ENCODE measurements at regions not wholly inside any gene's neighbourhood (a gene's known extent, or its start where the extent isn't known, plus 50 kb on each side); places are given as distances from the start of the nearest gene placed in this dataset.
A peak's percentile ranks its signal among the peaks of the same experiment; 100 is the strongest.

DNA sequence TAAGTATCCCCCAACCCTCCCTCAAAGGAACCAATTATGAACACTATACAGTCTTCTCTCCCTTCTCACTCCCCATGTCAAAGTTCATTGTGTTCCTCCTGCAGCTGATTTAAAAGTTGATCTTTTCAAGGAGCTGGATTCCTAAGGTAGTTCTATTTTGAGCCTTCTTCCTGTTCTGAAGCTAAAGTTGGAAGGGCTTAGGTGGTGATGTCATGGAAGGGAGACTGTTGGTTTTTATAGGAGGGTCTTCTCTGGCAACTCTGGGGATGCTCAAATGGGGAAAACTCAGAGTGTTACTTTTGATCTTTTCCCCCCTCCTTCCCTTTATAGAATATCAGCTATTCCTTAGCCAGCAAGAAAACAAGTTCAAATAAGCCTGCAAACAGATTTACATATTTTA is 83.0 kb upstream of the AK4 start:
- H3K4me1 ChIP-seq: peaks cover 34 to 72% (median 66%) of the 10 kb centered on the region in 4 donors
- intact Hi-C loops (cut with DNase I): loop anchor here (5.0 kb wide), 4 partner anchors 63 to 142 kb away; partner anchors contain the start of genes AK4 and JAK1

DNA sequence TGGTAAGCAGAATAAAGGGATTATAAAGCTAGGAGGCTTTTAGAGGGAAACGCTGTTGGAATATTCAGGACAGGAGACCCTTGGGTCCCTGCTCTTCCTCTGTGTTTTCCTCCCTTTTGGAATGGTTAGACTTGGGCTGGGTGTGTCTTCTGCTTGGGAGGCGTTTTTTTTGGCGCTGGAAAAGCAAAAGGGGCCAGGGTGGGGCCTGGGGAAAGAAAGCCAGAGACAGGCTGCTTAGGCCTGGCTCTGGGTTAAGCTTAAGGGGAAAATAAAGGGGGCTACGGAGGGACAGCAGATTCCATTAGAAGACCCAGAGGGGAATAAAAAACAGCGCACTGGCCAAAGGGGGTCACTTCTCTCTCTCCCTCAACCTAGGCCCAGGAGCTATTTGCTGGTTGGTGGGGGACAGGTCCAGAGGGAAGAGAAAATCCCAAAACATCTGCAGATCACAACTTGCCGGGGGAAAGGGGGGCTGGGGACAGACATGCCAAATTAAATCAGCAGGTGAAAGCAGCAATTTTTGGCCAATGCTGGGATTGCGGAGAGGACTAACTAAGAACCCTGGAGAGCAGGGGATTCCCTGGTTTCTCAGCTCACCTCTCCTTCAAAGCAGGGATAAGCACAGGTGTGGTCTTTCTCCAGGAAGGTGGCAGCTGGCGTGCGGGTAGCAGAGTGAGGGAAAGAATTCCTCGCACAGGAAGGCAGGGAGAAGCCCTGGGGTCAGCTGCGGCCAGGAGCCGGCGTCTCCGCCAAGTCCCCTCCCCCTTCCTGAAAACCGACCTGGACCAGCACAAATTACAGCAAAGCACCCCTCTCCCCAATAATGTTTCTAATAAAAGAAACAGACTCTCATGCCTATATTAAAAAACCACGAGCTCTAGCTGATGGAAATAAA is 82.2 kb upstream of the AK4 start:
- peak overlapping the region; percentile 83 to 95 (median 90) for H3K4me3 ChIP-seq
- H3K9me3 ChIP-seq: no peaks in the 10 kb centered on the region
- peak overlapping the region; percentile 98 to 100 (median 99) for H3K27ac ChIP-seq (replicated peaks in 1 of 4)
- peaks cover 31 to 64% (median 59%) of the 10 kb centered on the region in 4 donors for H3K4me1 ChIP-seq
- 15% methylated on average over 16 of the region's 16 CpGs for WGBS
- intact Hi-C loops (cut with DNase I): loop anchor here (5.0 kb wide), 3 partner anchors 63 to 98 kb away; partner anchors contain the start of genes AK4 and JAK1
- peaks cover 0 to 6% (median 0%) of the 10 kb centered on the region in 4 donors for H3K36me3 ChIP-seq
- no peak for DNase-seq (ENCODE audit: extremely low spot score)
- peak in 1 of 2 donors; percentile 22 for TF ChIP-seq POLR2AphosphoS5 (IDR thresholded peaks at IDR 0.05)
- no peak for TF ChIP-seq EP300 (IDR thresholded peaks at IDR 0.05)
- no peaks in the 10 kb centered on the region for H3K27me3 ChIP-seq

More for the DNA sequence above, 83.0 kb upstream of the AK4 start:
- Histone ChIP-seq H3K9me3 (no peaks in the 10 kb centered on the region), H3K4me3 (peak overlapping the region; percentile 83 to 95 (median 90)), H3K27me3 (no peaks in the 10 kb centered on the region), H3K36me3 (peaks cover 0 to 6% (median 0%) of the 10 kb centered on the region in 4 donors), H3K27ac (replicated peaks in 1 of 4) (peak overlapping the region; percentile 98 to 100 (median 99))
- no peak for TF ChIP-seq EP300 (IDR thresholded peaks at IDR 0.05)
- TF ChIP-seq, protein P1, sequence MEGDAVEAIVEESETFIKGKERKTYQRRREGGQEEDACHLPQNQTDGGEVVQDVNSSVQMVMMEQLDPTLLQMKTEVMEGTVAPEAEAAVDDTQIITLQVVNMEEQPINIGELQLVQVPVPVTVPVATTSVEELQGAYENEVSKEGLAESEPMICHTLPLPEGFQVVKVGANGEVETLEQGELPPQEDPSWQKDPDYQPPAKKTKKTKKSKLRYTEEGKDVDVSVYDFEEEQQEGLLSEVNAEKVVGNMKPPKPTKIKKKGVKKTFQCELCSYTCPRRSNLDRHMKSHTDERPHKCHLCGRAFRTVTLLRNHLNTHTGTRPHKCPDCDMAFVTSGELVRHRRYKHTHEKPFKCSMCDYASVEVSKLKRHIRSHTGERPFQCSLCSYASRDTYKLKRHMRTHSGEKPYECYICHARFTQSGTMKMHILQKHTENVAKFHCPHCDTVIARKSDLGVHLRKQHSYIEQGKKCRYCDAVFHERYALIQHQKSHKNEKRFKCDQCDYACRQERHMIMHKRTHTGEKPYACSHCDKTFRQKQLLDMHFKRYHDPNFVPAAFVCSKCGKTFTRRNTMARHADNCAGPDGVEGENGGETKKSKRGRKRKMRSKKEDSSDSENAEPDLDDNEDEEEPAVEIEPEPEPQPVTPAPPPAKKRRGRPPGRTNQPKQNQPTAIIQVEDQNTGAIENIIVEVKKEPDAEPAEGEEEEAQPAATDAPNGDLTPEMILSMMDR (IDR thresholded peaks at IDR 0.05): no peak
- TF ChIP-seq POLR2A (IDR thresholded peaks at IDR 0.05; ENCODE audit: low read depth): no peak
- DNase-seq (ENCODE audit: extremely low spot score): no peak

DNA sequence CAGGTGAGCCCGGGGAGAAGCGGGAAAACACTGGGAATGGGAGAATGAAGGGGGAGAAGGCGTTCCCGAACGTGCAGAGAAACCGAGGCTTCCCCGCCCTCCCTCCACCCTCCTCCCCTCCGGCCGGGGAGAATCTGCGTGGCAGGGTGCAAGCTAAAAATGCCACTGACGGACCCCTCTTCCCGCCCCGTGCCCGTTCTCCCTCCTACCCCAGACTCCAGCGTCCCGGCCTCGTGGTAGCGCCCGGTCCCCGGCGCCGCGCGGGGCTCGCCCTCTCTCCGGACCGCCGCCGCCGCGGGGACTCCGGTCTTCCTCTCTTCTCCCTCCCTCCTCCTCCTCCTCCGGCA is 81.6 kb upstream of the AK4 start:
- Histone ChIP-seq H3K4me1 (peaks cover 31 to 58% (median 53%) of the 10 kb centered on the region in 4 donors), H3K4me3 (peak overlapping the region; percentile 83 to 95 (median 90)), H3K27me3 (no peaks in the 10 kb centered on the region), H3K36me3 (peaks cover 0 to 6% (median 0%) of the 10 kb centered on the region in 4 donors), H3K9me3 (no peaks in the 10 kb centered on the region), H3K27ac (replicated peaks in 1 of 4) (peak overlapping the region; percentile 98 to 100 (median 99))
- intact Hi-C loops (cut with DNase I): loop anchor here (5.0 kb wide), 3 partner anchors 64 to 99 kb away; partner anchors contain the start of genes AK4 and JAK1
- TF ChIP-seq POLR2A (IDR thresholded peaks at IDR 0.05; ENCODE audit: low read depth): no peak
- TF ChIP-seq, protein P1 (IDR thresholded peaks at IDR 0.05): no peak
- TF ChIP-seq EP300 (IDR thresholded peaks at IDR 0.05): no peak
- no peak for TF ChIP-seq POLR2AphosphoS5 (IDR thresholded peaks at IDR 0.05)
- DNase-seq (ENCODE audit: extremely low spot score): no peak
- 0% methylated on average over 12 of the region's 33 CpGs for WGBS

DNA sequence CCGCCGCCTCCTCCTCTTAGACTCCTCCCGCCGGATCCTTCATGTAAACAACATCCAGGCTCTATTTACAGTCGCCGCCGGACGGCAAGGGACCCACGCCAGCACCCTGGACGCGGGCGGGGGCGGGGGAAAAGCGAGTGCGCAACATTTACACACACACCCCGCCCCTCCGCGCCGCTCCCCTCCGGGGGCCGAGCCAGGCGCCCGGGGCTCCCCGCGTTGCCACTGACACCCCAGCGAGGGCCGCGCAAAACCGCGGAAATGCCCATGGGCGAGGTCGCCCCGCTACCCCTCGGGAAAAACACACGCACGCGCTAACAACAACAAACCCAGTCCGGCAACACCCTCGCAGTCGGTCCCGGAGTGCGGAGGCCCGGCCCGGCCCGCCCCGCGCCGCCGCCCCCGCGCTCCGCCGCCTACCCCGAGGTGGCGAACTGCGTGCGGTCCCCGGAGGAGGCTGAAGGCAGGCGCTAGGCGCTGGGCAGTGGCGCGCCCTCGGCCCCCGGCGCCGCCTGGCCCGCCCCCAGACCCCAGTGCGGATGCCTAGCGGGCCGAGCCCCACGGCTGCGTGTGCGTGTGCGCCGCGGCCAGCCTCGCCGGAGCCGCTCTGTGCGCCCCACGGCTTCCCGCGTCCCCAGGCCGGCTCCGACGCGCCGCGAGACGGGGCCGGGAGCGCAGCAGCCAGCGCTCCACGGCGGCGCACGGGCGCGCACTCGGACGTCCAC is 81.1 kb upstream of the AK4 start:
- Histone ChIP-seq H3K27ac (replicated peaks in 1 of 4) (peak overlapping the region; percentile 98 to 100 (median 99)), H3K4me1 (peaks cover 27 to 52% (median 48%) of the 10 kb centered on the region in 4 donors), H3K9me3 (no peaks in the 10 kb centered on the region), H3K27me3 (no peaks in the 10 kb centered on the region), H3K4me3 (peak overlapping the region; percentile 83 to 95 (median 90)), H3K36me3 (peaks cover 0 to 6% (median 0%) of the 10 kb centered on the region in 4 donors)
- TF ChIP-seq, protein P1 (IDR thresholded peaks at IDR 0.05): no peak
- peak; percentile 92 to 96 for TF ChIP-seq POLR2AphosphoS5 (IDR thresholded peaks at IDR 0.05)
- TF ChIP-seq EP300 (IDR thresholded peaks at IDR 0.05): no peak
- peak; percentile 90 for TF ChIP-seq POLR2A (IDR thresholded peaks at IDR 0.05; ENCODE audit: low read depth)
- under 1% methylated on average over 33 of the region's 101 CpGs for WGBS
- intact Hi-C loops (cut with DNase I): loop anchor here (5.0 kb wide), 3 partner anchors 65 to 100 kb away; partner anchors contain the start of genes AK4 and JAK1
- peak; percentile 98 for DNase-seq (ENCODE audit: extremely low spot score)
